ENCODE measurements at regions not wholly inside any gene's neighbourhood (a gene's known extent, or its start where the extent isn't known, plus 50 kb on each side); places are given as distances from the start of the nearest gene placed in this dataset.

DNA sequence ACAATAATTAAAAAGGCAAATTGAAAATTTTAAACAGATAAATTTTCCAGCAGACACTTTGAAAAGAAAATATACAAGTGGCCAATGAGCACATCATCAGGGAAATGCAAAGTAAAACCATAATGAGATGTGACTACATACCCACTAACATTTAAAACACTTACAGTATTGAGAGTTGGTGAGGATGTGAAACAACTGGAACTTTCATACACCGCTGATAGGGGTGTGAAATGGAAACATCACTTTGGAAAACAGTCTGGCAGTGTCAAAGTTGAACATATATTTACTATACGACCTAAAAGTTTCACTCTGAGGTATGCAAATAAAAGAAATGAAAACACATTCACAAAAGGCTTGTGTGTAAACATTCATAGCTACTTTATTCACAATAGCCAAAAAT lies 94.0 kb upstream of the GNAO1 start:
- no peak for DNase-seq (ENCODE audit: low read depth)
- no peak overlapping the region for H3K4me3 ChIP-seq (ENCODE audit: low read length)
- TF ChIP-seq, protein P1, sequence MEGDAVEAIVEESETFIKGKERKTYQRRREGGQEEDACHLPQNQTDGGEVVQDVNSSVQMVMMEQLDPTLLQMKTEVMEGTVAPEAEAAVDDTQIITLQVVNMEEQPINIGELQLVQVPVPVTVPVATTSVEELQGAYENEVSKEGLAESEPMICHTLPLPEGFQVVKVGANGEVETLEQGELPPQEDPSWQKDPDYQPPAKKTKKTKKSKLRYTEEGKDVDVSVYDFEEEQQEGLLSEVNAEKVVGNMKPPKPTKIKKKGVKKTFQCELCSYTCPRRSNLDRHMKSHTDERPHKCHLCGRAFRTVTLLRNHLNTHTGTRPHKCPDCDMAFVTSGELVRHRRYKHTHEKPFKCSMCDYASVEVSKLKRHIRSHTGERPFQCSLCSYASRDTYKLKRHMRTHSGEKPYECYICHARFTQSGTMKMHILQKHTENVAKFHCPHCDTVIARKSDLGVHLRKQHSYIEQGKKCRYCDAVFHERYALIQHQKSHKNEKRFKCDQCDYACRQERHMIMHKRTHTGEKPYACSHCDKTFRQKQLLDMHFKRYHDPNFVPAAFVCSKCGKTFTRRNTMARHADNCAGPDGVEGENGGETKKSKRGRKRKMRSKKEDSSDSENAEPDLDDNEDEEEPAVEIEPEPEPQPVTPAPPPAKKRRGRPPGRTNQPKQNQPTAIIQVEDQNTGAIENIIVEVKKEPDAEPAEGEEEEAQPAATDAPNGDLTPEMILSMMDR (conservative IDR thresholded peaks at IDR 0.05; ENCODE audit: low read length) = no peak

GRCh38 chr16:56094231-56094630 lies 97.1 kb upstream of the GNAO1 start:
- no peak overlapping the region for H3K4me3 ChIP-seq (ENCODE audit: low read length)
- TF ChIP-seq, protein P1 (conservative IDR thresholded peaks at IDR 0.05; ENCODE audit: low read length) = no peak
- no peak for DNase-seq (ENCODE audit: low read depth)

DNA sequence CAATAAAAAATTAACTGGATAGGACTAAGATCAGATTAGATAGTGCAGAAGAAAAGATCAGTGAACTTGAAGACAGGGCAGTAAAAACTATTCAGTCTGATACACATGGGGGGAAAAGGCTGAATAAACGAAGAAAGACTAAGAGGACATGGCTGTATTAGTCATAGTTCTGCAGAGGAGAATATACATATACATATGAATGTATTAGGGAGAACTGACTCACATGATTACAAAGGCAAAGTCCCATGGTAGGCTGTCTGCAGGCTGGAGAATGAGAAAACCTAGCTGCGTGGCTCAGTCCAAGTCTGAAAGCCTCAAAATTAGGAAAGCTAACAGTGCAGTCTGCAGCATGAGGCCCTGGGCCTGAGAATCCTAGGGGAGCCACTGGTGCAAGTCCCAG lies 98.2 kb upstream of the GNAO1 start:
- H3K4me3 ChIP-seq (ENCODE audit: low read length) = no peak overlapping the region
- TF ChIP-seq, protein P1 (conservative IDR thresholded peaks at IDR 0.05; ENCODE audit: low read length) = no peak
- no peak for DNase-seq (ENCODE audit: low read depth)

DNA sequence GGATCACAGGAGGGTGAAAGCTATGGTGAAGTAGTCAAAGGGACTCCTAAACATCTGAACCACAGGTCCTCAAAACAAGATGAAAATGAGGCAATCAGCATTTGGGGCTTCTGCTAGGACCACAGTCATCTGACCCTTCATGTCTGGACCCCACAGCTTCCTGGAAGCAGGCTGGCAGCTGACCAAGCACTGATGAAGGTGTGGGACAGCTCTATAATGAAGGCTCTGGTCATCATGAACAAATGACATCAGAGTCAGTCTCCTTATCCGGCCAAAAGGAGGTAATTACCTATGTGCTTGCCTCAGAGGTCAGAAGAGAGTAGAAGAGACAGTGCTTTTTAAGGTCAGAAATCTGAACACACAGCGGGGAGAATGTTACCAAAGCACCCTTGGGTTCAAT lies 101.2 kb upstream of the GNAO1 start:
- H3K4me3 ChIP-seq (ENCODE audit: low read length) = no peak overlapping the region
- TF ChIP-seq, protein P1 (conservative IDR thresholded peaks at IDR 0.05; ENCODE audit: low read length) = no peak
- DNase-seq (ENCODE audit: low read depth) = no peak

DNA sequence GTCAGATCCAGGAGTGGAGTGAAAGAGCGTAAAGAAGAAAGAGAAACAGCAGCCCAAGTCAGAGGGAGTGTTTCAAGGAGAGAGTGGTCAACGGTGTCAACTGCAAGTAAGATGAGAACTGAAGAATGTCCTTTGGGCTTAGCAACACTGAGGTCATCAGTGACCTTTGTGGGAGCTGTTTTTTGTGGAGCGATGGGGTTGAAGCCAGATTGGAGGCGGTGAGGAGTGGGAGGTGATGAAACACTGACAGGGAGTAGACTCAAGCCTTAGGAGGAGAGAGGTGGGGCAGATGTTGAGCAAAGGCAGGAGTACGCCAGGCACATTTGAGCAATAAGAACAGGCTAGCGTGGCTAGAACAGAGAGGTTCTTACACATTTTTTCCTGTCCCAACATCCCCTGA lies 103.7 kb upstream of the GNAO1 start:
- TF ChIP-seq, protein P1 (conservative IDR thresholded peaks at IDR 0.05; ENCODE audit: low read length) = no peak
- no peak for DNase-seq (ENCODE audit: low read depth)
- H3K4me3 ChIP-seq (ENCODE audit: low read length) = no peak overlapping the region

DNA sequence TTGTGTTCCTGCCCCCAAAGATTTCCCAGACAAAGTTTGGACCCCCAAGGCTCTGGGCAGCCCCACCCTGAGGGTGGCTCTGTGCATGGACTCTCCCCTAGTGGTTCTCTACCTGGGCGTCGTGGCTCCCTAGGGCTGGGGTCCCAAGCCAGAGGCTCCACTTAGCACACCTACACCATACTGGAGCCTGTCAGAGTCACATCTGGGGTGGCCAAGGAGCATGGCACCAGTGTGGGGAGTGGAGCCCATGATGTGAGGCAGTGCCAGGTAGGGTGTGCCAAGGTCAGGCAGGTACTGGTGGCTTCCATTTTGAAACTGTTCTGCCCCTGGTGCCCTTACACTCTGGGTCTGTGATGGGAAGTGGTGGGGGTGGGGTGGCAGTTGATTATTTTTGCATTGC lies 109.9 kb upstream of the GNAO1 start:
- TF ChIP-seq, protein P1 (conservative IDR thresholded peaks at IDR 0.05; ENCODE audit: low read length) = no peak
- H3K4me3 ChIP-seq (ENCODE audit: low read length) = no peak overlapping the region
- no peak for DNase-seq (ENCODE audit: low read depth)

- no peak for DNase-seq (ENCODE audit: low read depth)
- H3K4me3 ChIP-seq (ENCODE audit: low read length) = no peak overlapping the region
- TF ChIP-seq, protein P1 (conservative IDR thresholded peaks at IDR 0.05; ENCODE audit: low read length) = no peak
Observed at GRCh38 chr16:56075732-56076388, 115.4 kb upstream of the GNAO1 start.
